Motor neuron (in vitro differentiated cells): ENCODE measurements at regions not wholly inside any gene's neighbourhood (a gene's known extent, or its start where the extent isn't known, plus 50 kb on each side); places are given as distances from the start of the nearest gene placed in this dataset.

Experiments
- ATAC-seq, 8 experiments: fragments of 200-7000 bp; cut with Tn5 transposase; replicated peaks in 6 of 8; 2 replicates each; pipeline ENCODE4 v1.8.0; 2021; ENCODE audit warnings: mild to moderate bottlenecking in 8 of 8, moderate library complexity in 8 of 8
- H3K27ac ChIP-seq, 2 donors: fragments of 250-450 bp; sonication (Bioruptor Pico); 2 replicates each; pipeline ENCODE4 v1.9.0; 2021; ENCODE audit warnings: antibody characterized with exemption in 2 of 2, mild to moderate bottlenecking in 2 of 2, moderate library complexity in 1 of 2
- H3K4me1 ChIP-seq, 2 donors: fragments of 250-450 bp; sonication (Bioruptor Pico); replicated peaks in 1 of 2; 2 replicates each; pipeline ENCODE4 v1.6.1; 2021; ENCODE audit warnings: antibody characterized with exemption in 2 of 2, mild to moderate bottlenecking in 2 of 2, moderate library complexity in 1 of 2
- H3K4me3 ChIP-seq, 5 donors: fragments of 250-450 bp; sonication (Bioruptor Pico); 2 replicates each; pipeline ENCODE4 v1.9.0; 2021; ENCODE audit warnings: antibody characterized with exemption in 5 of 5, mild to moderate bottlenecking in 5 of 5, moderate library complexity in 4 of 5
- WGBS, 10 experiments: fragments of 450-650 bp; shearing (Covaris generic); methylation state at CpG; one replicate each; pipeline ENCODE4 v1.0.0; 2022; 5-methylcytosine and 5-hydroxymethylcytosine counted together
- in situ Hi-C, 9 experiments: fragments of 400-800 bp; cut with MboI; loops; one replicate each; pipeline ENCODE4 v1.15.0; 2021; ENCODE audit warnings: low sequenced_read_pairs in 9 of 9, low pct_unique_long_range_greater_than_20kb in 2 of 9; ENCODE audit not compliant: unreplicated experiment in 9 of 9

DNA sequence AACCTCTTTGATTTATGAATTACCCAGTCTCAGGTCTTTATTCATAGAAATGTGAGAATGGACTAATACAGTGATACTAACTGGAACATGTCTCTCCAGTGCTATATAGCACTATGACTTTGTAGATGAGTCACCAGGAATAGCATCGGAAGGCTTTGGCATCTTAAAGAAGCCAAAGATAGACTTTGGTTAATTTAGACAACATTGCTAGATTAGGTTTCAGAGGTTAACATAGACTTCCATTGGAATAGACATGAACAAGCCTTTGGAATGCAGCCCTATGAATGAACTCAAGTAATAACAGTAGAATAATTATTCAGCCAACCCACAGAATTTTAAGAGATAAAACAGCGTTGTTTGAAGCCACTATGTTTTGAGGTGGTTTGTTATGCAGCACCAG is 169.2 kb downstream of the HGF start:
- H3K27ac ChIP-seq = no peak overlapping the region
- no peaks in the 10 kb centered on the region for H3K4me1 ChIP-seq
- ATAC-seq = no peak
- no peak overlapping the region for H3K4me3 ChIP-seq
- in situ Hi-C loops = no loop called here
- 67 to 100% (median 91%) methylated on average over 1 to 2 of the region's 2 CpGs; no CpG with 5 or more reads in 1 of the 10 experiments for WGBS, 10 experiments

- Histone ChIP-seq H3K4me1 (no peaks in the 10 kb centered on the region), H3K4me3 (no peak overlapping the region), H3K27ac (no peak overlapping the region)
- ATAC-seq = no peak
- 14 to 100% (median 86%) methylated on average over 1 of the region's 1 CpG; no CpG with 5 or more reads in 3 of the 10 experiments for WGBS, 10 experiments
- in situ Hi-C loops = no loop called here
Observed at GRCh38 chr7:81598951-81599350, 170.9 kb downstream of the HGF start.

DNA sequence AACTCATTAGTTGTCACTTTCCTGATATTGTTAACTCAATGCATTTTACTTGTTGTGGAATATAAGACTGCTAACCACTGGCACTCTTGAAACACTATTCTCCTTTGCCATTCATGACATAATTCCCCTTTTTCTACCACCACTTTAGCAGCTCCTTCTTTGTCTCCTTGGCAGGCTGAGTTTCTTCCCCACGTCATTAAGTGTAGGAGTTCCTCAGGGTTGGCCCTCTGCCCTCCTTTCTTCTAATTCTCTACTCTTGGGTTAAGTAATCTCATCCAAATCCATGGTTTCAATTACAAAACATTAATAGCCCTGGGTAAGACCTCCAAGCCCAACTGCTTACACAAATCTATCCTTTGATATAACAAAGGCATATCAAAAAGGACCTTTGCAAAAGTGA is 175.1 kb downstream of the HGF start:
- H3K27ac ChIP-seq = no peak overlapping the region
- no peaks in the 10 kb centered on the region for H3K4me1 ChIP-seq
- no peak for ATAC-seq
- in situ Hi-C loops = no loop called here
- no peak overlapping the region for H3K4me3 ChIP-seq
- 38 to 100% (median 59%) methylated on average over 1 of the region's 1 CpG; no CpG with 5 or more reads in 2 of the 10 experiments for WGBS, 10 experiments

DNA sequence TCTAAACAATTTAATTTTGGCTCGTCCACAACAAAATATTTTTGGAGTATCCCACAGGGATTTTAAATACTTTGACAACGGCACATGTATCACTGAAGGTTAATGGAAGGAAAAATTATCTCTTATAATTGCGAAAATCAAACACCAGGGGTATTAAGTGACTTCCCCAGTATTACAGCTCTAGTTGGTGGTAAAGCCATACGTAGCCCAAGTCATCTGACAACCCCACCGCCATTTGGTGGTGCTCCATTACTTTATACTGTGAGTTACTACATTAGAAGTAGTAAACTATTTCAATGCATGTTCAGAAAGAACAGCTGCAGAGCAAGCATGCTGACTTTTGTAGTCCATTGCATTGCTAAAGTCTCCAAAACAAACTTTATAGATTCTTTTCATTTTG is 179.7 kb downstream of the HGF start:
- Histone ChIP-seq H3K27ac (no peak overlapping the region), H3K4me3 (no peak overlapping the region), H3K4me1 (no peaks in the 10 kb centered on the region)
- WGBS, 10 experiments = 31 to 100% (median 87%) methylated on average over 1 to 5 of the region's 5 CpGs
- in situ Hi-C loops = no loop called here
- ATAC-seq = no peak

DNA sequence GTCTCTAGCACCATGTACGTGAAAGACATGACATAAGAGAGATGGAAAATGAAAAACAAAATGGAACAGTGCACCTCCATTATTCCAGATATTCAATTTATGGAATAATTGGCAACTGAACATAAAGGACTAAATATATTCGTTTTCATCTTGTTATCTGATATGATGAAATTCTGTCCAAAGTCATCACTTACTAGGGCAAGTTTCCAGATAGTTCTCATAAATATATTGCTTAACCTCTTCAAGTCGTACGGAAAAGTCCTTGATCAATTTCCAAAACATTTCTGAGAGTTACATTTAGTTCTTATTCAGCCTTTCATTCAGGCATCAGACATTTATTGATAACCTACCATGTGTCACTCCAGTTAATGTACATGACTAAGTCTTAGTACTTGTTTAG is 185.2 kb downstream of the HGF start:
- H3K4me1 ChIP-seq = no peaks in the 10 kb centered on the region
- no peak for ATAC-seq
- in situ Hi-C loops = no loop called here
- H3K27ac ChIP-seq = no peak overlapping the region
- H3K4me3 ChIP-seq = no peak overlapping the region
- 50 to 95% (median 81%) methylated on average over 1 to 4 of the region's 4 CpGs for WGBS, 10 experiments

- 50 to 92% (median 75%) methylated on average over 1 to 2 of the region's 2 CpGs; no CpG with 5 or more reads in 1 of the 10 experiments for WGBS, 10 experiments
- no peak overlapping the region for H3K4me3 ChIP-seq
- H3K27ac ChIP-seq = no peak overlapping the region
- in situ Hi-C loops = no loop called here
- no peaks in the 10 kb centered on the region for H3K4me1 ChIP-seq
- peak in 3 of 8 experiments; percentile 13 to 40 (median 38) for ATAC-seq
Observed at GRCh38 chr7:81583882-81584533, 185.8 kb downstream of the HGF start.

GRCh38 chr7:81583090-81583489 is 186.8 kb downstream of the HGF start:
- WGBS, 10 experiments = 50 to 89% (median 55%) methylated on average over 1 of the region's 1 CpG; no CpG with 5 or more reads in 6 of the 10 experiments
- no peak for ATAC-seq
- H3K4me3 ChIP-seq = no peak overlapping the region
- in situ Hi-C loops = no loop called here
- H3K4me1 ChIP-seq = no peaks in the 10 kb centered on the region
- H3K27ac ChIP-seq = no peak overlapping the region

- WGBS, 10 experiments = 25 to 100% (median 85%) methylated on average over 1 to 2 of the region's 2 CpGs
- H3K4me3 ChIP-seq = no peak overlapping the region
- no peaks in the 10 kb centered on the region for H3K4me1 ChIP-seq
- no peak overlapping the region for H3K27ac ChIP-seq
- in situ Hi-C loops = no loop called here
- ATAC-seq = no peak
Observed at GRCh38 chr7:81577642-81578340, 192.1 kb downstream of the HGF start.

DNA sequence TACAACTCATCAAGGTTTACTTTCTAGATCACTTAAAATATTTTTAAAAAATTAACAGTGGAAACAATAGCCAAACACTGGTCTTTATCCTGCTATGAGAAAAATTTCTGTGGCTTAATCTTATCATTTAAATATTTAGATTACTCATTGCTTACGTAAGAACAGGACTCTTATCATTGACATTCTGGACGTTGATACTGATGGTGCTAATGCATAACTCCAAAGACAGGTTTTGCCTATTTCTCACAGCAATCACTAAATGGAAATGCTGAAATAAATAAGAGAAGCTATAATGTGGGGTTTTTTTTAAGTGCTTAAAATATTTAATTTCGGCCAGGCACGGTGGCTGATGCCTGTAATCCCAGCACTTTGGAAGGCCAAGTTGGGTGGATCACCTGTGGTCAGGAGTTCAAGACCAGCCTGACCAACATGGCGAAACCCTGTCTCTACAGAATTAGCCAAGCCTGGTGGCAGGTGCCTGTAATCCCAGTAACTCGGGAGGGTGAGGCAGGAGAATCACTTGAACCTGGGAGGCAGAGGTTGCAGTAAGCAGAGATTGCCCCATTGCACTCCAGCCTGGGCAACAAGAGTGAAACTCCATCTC is 195.0 kb downstream of the HGF start:
- H3K27ac ChIP-seq = no peak overlapping the region
- in situ Hi-C loops = no loop called here
- ATAC-seq = no peak
- no peak overlapping the region for H3K4me3 ChIP-seq
- H3K4me1 ChIP-seq = no peaks in the 10 kb centered on the region
- WGBS, 10 experiments = 77 to 100% (median 91%) methylated on average over 1 to 6 of the region's 6 CpGs

DNA sequence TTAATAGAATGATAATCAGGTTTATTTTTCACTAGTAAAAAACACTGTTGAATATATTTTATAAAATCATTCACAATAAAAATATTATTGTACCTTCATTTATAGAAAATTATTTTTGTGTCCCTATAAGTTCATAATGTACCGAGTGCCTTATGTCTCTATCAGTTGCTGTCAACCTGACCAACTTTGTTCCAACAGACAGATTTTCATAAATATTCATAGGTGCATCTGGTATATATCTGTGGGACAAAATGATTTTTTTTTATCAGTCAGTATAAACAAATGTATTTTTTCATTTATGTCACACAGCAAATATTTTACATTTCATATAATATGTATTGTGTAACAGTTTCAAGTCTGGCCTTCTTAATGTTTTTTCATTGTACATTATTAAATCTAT is 195.9 kb downstream of the HGF start:
- Histone ChIP-seq H3K4me3 (no peak overlapping the region), H3K4me1 (no peaks in the 10 kb centered on the region), H3K27ac (no peak overlapping the region)
- 75 to 100% (median 89%) methylated on average over 1 of the region's 1 CpG; no CpG with 5 or more reads in 1 of the 10 experiments for WGBS, 10 experiments
- in situ Hi-C loops = no loop called here
- ATAC-seq = no peak

- Histone ChIP-seq H3K4me3 (no peak overlapping the region), H3K4me1 (no peaks in the 10 kb centered on the region), H3K27ac (no peak overlapping the region)
- 44 to 100% (median 92%) methylated on average over 1 of the region's 1 CpG; no CpG with 5 or more reads in 2 of the 10 experiments for WGBS, 10 experiments
- in situ Hi-C loops = no loop called here
- ATAC-seq = no peak
Observed at GRCh38 chr7:81573128-81573527, 196.7 kb downstream of the HGF start.

DNA sequence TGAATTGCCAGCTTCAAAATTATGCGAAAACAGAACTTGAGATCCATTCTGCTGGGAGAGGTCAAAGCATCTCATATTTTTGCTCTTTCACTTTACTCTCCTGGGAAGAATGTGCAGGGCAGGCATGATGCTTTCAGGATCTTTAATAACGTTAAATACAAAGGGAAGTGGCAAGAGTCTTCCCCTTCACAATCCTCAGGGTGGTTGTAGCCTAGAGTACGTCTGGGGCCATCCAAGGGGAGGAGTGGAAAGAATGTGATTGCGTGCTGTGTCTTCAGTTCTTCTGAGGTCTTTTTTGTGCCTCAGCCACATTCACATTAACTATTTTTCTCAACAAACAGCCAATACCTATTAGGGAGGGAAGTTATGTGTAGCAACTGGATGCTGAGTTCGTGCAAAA is 207.3 kb downstream of the HGF start:
- in situ Hi-C loops = no loop called here
- ATAC-seq = peak in 3 of 8 experiments; percentile 27 to 56 (median 28)
- Histone ChIP-seq H3K27ac (no peak overlapping the region), H3K4me3 (no peak overlapping the region), H3K4me1 (peaks cover 5 to 7% of the 10 kb centered on the region in 2 donors)
- WGBS, 10 experiments = 0 to 80% (median 71%) methylated on average over 1 to 5 of the region's 5 CpGs

DNA sequence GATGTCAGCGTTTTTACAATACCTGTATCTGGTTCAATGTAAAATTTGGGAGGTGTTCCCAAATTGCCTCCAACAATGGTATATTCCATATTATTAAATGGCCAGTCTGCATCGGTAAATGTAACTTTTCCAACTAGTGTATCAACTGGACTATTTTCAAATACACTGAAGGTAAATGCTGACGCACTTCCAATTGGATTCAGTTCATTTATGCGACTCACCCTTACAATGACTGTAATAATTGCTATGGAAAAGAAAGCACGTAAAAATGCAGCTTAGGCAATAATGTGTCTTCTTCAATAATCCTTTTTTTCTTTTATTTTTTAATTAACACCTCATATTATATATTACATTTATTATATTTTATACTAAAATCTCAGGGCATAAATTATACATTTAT is 209.1 kb downstream of the HGF start:
- in situ Hi-C loops = no loop called here
- 85 to 100% (median 90%) methylated on average over 3 to 5 of the region's 5 CpGs for WGBS, 10 experiments

More for the DNA sequence above, 209.1 kb downstream of the HGF start:
- Histone ChIP-seq H3K4me3 (no peak overlapping the region), H3K27ac (no peak overlapping the region), H3K4me1 (peaks cover 5 to 7% of the 10 kb centered on the region in 2 donors)
- ATAC-seq = no peak
